NCI-H1105 treated with DMSO at 0.1 percent for 48 hours (cell line): ENCODE measurements at regions not wholly inside any gene's neighbourhood (a gene's known extent, or its start where the extent isn't known, plus 50 kb on each side); places are given as distances from the start of the nearest gene placed in this dataset.
"Not testable (repeated sequence)": the region's sequence is repeated elsewhere in the genome, so short reads cannot be mapped to it uniquely, and the experiment has no call there.

Experiments
- DNase-seq: peaks from one replicate; lab custom pipeline; 2025; lab: John Stamatoyannopoulos, UW

DNA sequence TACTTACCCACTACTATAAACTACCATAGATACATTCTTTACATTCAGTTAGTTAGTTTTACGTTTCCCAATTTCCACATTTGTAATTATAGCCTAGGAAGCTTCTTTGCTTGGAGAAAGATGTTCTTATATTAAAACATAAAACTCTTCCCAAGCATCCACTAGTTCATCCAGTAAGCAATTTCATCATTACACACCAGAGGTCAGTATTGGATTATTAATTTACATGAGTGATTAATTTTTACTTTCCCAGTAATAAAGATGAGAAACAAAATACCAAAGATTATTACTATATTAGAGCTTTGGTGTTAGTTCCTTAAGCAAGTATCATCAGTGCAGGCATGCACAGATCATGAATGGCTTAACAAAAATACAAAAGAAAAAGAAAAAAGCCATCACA lies 518.4 kb downstream of the TUBA3C start:
- DNase-seq = not testable (repeated sequence)

GRCh38 chr13:18643644-18644172 lies 537.9 kb downstream of the TUBA3C start:
- peak; percentile 0 for DNase-seq

DNA sequence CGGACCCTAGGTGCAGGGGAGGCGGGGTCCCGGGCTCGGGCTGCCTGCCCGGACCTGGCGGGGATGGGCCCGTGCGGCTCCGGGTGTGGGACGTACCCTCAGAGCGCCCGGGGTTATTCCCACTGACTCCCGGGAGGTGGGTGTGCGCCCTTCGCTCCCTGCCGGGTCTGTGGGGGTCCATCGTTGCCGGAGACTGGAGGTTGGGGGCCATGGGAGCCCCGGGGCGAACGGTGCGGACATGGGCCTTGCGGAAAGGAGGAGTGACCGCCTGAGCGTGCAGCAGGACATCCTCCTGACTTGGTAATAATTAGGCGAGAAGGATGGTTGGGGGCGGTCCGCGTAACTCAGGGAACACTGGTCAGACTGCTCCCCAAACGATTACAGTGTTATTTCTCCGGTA lies 552.7 kb downstream of the TUBA3C start:
- DNase-seq = not testable (repeated sequence)

DNA sequence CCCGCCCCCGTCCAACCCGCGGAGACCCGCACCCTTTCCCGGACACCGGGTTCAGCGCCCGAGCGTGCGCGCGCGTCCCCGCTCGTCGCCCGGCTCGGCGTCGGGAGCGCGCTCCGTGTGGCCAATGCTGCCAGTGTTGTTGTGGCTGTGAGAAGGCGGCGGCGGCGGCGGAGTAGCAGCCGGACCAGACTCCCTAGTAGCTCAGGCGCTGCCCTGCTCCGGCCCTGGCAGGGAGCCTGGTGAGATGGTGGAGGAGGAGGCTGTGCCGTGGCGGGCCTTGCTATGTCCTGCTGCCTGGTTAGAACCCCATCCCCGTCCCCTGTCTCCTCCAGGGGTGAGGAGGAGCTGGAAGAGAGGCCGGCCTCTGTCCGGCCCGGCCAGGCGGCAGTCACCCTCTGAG lies 553.2 kb downstream of the TUBA3C start:
- no peak for DNase-seq

- not testable (repeated sequence) for DNase-seq
Observed at GRCh38 chr13:18624061-18624460, 557.6 kb downstream of the TUBA3C start.

- DNase-seq = not testable (repeated sequence)
Observed at GRCh38 chr13:18618442-18618841, 563.2 kb downstream of the TUBA3C start.

DNA sequence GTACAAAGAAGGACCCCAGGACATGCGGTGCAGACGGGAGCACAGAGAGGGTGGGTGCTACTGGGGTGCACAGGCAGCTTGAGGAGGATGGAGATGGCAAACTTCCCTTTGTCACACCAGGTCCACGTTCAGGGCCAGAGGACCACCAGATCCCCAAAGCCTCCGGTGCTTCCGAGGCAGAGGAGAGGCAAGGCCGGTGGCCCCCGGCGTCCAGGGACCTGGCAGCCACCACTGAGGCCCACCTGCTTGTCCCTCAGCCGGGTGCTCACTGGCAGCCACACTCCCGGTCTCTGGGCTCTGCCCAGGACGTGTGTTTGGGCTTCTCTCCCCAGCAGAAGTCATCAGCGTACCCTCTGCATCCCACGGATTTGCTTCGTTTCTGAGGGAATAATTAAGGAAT lies 571.1 kb downstream of the TUBA3C start:
- DNase-seq = not testable (repeated sequence)

GRCh38 chr13:18609371-18609770 lies 572.3 kb downstream of the TUBA3C start:
- DNase-seq = not testable (repeated sequence)

GRCh38 chr13:18608851-18609250 lies 572.8 kb downstream of the TUBA3C start:
- not testable (repeated sequence) for DNase-seq

GRCh38 chr13:18600366-18600765 lies 581.3 kb downstream of the TUBA3C start:
- peak; percentile 1 for DNase-seq

- peak; percentile 34 for DNase-seq
Observed at GRCh38 chr13:18599791-18600211, 581.8 kb downstream of the TUBA3C start.

DNA sequence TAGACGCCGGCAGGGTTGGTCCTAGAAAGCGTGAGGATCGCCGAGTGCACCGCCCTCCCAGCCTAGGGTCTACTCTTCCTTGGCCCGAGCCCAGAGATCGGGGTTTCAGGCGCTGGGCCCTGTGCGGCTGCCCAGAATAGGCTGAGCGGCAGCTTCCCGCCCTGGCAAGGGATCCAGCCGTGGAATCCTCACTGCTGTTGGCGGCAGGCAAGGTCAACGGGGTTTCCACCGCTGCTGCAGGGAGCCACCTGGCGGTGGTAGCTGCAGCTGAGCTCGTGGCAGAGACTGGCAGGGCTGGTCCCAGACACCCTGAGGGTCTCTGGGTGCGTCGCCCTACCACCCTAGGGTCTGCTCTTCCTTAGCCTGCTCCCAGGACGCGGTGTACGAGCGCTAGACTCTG lies 583.1 kb downstream of the TUBA3C start:
- peak; percentile 14 for DNase-seq

DNA sequence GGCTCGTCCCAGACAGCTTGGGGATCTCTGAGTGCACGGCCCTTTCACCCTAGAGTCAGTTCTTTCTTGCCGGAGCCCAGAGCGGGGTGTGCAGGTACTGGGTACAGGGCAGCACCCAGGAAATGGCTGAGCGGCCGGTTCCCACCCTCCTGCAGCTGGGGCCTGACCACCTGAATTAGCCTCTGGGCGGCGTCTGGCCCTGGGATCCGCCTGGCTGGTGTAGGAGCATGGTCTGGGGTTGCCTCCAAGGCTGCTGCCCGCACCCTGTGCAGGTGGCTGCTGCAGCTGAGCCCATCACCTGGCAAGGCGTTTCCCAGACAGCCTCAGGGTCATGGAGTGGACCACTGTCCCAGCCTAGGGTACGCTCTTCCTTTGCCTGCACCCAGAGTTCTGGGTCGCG lies 583.7 kb downstream of the TUBA3C start:
- not testable (repeated sequence) for DNase-seq

DNA sequence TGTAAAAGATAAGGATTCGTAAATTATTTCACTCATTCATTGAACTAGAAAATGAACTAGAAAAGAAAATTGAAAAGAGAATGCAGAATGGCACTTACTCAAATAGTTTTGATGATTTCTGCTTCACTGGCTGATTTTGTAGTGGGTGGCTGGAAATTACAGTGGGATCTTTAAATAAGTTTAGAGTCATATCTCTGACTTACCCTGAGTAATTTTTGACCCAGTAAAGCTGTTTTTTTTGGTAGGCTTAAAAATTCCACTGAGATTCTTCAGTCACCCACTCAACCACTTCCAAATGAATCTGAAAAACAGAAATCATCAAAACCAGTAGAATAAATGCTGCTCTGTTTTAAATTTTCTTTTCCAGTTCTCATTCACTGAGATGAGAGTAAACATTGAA lies 604.5 kb downstream of the TUBA3C start:
- DNase-seq = not testable (repeated sequence)

DNA sequence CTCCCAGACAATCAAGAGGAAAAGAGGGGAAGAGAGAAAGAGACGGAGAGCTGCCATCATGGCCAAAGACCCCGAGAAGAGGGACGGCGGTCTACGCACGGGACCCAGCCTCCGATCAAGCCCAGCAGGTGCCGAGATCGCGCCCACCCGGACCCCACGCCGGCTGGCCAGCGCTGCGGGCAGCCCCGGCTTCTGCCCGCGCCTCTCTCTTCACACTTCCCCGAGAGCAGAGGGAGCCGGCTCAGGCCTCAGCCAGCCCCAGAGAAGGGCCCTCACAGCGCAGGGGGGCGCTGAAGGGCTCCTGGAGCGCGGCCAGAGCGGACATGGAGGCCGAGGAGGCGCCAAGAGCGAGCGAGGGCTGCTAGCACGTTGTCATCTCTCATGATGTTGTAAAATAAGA lies 613.7 kb downstream of the TUBA3C start:
- DNase-seq = not testable (repeated sequence)
